Ishikawa (cell line): ENCODE measurements at regions not wholly inside any gene's neighbourhood (a gene's known extent, or its start where the extent isn't known, plus 50 kb on each side); places are given as distances from the start of the nearest gene placed in this dataset.

Experiments used
- EP300 ChIP-seq: IDR thresholded peaks from 2 replicates; pipeline ENCODE4 v1.6.1; 2012; ENCODE audit warnings: borderline replicate concordance
- TAF1 ChIP-seq: IDR thresholded peaks from 2 replicates; pipeline ENCODE4 v1.6.1; 2012; ENCODE audit warnings: low read depth, mild to moderate bottlenecking
- TEAD4 ChIP-seq: IDR thresholded peaks from 2 replicates; pipeline ENCODE4 v1.6.1; 2012
- YY1 ChIP-seq: IDR thresholded peaks from 2 replicates; pipeline ENCODE4 v1.6.1; 2012; ENCODE audit warnings: low read depth

- no peak for TF ChIP-seq TEAD4
- TF ChIP-seq TAF1, result no peak
- TF ChIP-seq EP300, result no peak
- TF ChIP-seq YY1, result no peak
Observed at GRCh38 chr10:29732918-29733317, 98.1 kb upstream of the SVIL start.
